ENCODE measurements at regions not wholly inside any gene's neighbourhood (a gene's known extent, or its start where the extent isn't known, plus 50 kb on each side); places are given as distances from the start of the nearest gene placed in this dataset.
"Not testable (repeated sequence)": the region's sequence is repeated elsewhere in the genome, so short reads cannot be mapped to it uniquely, and the experiment has no call there.

DNA sequence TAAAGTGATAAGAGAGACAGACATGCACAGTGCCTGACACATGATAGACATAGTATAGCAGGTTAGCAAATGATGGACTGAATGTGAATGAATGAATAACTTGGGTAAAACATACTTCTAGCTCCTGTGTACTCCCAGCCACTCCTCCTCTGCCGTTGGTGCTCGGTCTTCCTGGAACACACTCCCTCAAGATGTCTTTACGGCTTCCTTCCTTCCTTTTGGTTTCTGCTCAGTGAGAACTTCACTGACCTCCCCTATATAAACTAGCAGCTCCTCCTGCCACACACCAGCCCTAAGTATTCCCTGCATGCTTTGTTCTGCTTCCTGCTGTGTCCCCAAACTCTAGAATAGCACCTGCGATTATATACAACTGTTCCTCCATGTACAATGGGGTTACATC is 50.2 kb downstream of the RAD54L2 start:
- peak in 1 of 2 donors; percentile 59 for DNase-seq (ENCODE audit: low read depth in 2 of 2)

DNA sequence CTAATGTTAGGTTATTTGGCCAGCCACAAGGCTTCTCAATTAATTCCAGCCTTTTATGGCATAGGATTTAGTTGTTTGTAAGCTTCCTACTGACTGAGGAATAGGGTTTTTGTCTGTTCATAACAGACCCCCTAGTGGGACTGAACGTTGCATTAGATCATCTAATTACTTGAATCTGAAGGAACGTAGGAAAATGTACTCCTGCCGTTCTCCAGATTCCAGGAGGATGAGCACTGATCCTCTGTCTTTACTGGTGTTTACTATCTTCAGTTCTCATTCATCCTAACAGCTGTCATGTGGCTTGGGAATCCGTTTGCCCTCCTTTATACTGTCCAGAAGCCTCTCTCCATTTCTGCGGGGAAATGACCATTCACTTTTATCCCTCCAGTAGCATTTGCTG is 52.7 kb downstream of the RAD54L2 start:
- DNase-seq (ENCODE audit: low read depth in 2 of 2) = no peak

DNA sequence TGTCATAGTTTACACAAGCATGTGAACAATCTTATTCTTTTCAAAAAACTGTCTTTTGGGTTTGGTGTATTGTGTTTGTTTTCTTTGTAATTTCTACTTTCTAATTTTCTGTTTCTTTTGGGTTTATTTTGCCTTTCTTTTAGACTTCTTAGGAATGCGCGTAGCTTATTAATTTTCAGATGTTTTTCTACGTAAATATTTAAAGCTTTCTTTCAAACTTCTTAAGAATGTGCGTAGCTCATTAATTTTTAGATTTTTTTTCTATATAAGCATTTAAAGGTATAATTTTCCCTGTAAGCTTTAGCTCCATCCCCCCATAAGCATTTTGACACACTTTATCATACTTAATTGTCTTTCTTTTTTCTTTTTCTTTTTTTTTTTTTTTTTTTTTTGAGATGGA is 55.2 kb downstream of the RAD54L2 start:
- no peak for DNase-seq (ENCODE audit: low read depth in 2 of 2)

GRCh38 chr3:51599638-51600037 is 61.1 kb downstream of the RAD54L2 start:
- DNase-seq (ENCODE audit: low read depth in 2 of 2) = not testable (repeated sequence)

DNA sequence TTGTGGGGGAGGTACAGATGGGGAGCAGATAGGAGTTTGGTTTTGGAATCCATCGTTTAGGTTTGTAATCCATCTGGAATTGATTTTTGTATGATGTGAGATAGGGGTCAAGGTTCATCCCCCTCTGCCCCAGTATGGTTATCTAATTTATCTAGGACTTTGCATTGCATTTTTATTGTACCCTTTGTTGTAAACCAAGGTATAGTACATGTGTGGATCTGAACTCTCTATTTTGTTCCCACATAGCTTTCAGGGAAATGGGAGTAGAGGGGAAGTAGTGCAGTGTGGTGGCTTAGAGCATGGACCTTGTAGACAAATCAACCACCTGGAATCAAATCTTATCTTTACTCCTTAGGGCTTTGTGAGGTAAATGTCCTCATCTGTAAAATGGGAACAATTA is 65.7 kb downstream of the RAD54L2 start:
- no peak for DNase-seq (ENCODE audit: low read depth in 2 of 2)

DNA sequence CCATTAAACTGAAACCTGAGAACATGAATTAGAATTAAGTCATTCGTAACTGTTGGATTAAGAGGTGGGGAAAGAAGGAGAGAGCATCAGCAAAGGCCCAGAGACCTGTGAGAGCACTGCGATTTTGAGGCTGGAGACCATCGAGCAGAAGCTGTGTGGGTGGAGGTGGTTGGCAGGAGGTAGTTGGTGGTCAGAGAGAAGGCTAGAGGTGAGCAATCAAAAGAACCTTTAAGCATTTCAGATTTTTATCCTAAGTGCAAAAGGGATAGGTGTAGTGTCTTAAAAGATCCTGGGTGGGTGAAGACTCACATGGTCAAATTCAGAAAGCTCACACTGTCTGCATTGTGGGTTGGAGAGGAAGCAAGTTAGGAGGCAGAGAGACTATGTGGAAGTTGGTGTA is 65.1 kb upstream of the TEX264 start:
- DNase-seq (ENCODE audit: low read depth in 2 of 2) = no peak

- not testable (repeated sequence) for DNase-seq (ENCODE audit: low read depth in 2 of 2)
Observed at GRCh38 chr3:51606871-51607270, 64.2 kb upstream of the TEX264 start.

- DNase-seq (ENCODE audit: low read depth in 2 of 2) = not testable (repeated sequence)
Observed at GRCh38 chr3:51607591-51608325, 63.3 kb upstream of the TEX264 start.

DNA sequence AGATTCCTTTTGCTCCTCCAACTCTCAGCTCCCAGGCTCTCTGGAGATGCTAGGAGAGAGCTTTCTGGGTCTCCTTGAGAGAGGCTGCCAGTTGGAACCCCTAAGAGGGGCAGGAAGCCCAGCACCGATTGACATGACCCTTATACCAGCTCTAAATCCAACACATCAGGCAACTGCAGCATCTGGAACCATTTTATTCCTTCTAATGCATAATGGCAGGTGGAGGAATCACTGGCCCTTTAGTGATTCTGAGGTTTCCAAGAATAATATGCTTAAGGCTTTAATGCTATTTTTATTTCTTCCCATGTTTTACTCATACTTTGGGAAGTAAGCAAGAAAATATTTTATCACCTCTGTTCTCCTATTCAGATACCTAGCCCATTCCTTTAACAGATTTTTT is 60.3 kb upstream of the TEX264 start:
- DNase-seq (ENCODE audit: low read depth in 2 of 2) = no peak

DNA sequence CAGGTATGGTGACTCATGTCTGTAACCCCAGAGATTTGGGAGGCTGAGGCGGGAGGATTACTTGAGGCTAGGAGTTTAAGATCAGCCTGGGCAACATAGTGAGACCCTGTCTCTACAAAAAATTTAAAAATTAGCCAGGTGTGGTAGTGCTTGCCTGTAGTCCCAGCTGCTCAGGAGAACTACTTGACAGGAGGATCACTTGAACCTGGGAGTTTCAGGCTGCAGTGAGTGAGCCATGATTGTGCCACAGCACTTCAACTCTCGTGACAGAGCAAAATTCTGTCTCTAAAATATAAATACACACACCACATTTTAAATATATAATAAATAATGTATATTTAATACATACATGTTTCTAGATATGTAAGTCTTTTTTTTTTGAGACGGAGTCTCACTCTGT is 53.5 kb upstream of the TEX264 start:
- no peak for DNase-seq (ENCODE audit: low read depth in 2 of 2)

DNA sequence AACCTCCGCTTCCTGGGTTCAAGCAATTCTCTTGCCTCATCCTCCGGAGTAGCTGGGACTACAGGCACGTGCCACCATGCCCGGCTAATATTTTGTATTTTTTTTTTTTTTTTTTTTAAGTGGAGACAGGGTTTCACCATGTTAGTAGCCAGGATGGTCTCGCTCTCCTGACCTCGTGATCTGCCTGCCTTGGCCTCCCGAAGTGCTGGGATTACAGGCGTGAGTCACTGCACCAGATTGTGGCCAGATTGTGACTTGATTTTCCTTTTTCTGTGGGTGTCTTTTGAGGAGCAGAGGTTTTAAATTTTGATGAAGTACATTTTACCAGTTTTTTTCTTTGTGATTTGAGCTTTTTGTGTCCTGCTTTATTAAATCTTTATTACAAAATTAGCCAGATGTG is 53.0 kb upstream of the TEX264 start:
- not testable (repeated sequence) for DNase-seq (ENCODE audit: low read depth in 2 of 2)

DNA sequence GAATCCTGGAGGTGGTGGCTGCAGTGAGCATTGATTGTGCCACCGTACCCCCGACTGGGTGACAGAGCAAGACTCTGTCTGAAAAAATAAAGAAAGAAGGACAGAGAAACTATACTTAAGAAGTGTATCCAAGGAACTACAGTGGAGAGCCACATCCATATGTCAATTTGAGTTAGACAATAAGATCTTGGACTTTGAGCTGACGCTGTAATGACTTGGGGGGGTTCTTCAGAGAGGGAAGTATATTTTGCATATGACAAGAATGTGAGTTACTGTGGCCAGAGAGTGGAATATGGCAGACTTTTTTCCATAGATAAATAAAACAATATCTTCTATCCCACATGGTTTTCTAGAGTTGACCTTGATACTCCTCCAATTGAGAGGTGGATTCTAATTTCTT is 52.6 kb upstream of the TEX264 start:
- no peak for DNase-seq (ENCODE audit: low read depth in 2 of 2)

- no peak for DNase-seq (ENCODE audit: low read depth in 2 of 2)
Observed at GRCh38 chr3:51619983-51620382, 51.1 kb upstream of the TEX264 start.

DNA sequence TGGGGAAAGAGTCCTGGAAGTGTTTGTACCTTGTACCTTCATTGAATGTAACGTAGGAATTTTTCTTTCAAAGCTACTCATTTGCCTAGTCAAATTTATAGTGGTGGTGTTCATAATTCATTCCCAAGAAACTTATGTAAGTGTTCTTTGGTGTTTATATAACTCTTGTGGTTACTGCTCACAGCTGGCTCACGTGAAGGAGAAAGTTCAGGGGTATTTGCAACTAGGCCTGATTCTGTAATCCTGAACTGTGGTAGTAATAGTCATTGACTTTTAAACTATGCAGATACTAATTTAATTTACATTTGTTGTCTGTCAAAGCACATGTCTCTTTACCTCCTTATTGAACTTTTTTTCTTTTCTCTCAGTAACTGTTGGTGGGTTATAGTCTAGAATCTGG is 50.5 kb upstream of the TEX264 start:
- DNase-seq (ENCODE audit: low read depth in 2 of 2) = no peak

- no peak for DNase-seq (ENCODE audit: low read depth in 2 of 2)
Observed at GRCh38 chr3:51621091-51621892, 49.8 kb upstream of the TEX264 start.

Measured in lung microvascular endothelial cell (primary cell).